ENCODE measurements at regions not wholly inside any gene's neighbourhood (a gene's known extent, or its start where the extent isn't known, plus 50 kb on each side); places are given as distances from the start of the nearest gene placed in this dataset.
"Not testable (repeated sequence)": the region's sequence is repeated elsewhere in the genome, so short reads cannot be mapped to it uniquely, and the experiment has no call there.

- H3K4me3 Mint-ChIP-seq (ENCODE audit: unreplicated experiment): no peak overlapping the region
- peaks cover 3% of the 10 kb centered on the region for H3K9me3 Mint-ChIP-seq (ENCODE audit: low read depth)
- peaks cover 6% of the 10 kb centered on the region for H3K4me1 Mint-ChIP-seq (ENCODE audit: low read depth)
- no peak for DNase-seq (ENCODE audit: low spot score)
- no peak overlapping the region for H3K27ac Mint-ChIP-seq (ENCODE audit: unreplicated experiment)
- H3K36me3 Mint-ChIP-seq (ENCODE audit: low read depth): no peaks in the 10 kb centered on the region
- H3K27me3 Mint-ChIP-seq (ENCODE audit: low read depth): peaks cover 7% of the 10 kb centered on the region
- TF ChIP-seq CTCF (IDR thresholded peaks at IDR 0.05): no peak
Measured at GRCh38 chr4:101699441-101700124, 90.9 kb upstream of the BANK1 start.

GRCh38 chr4:101697266-101697665 lies 93.3 kb upstream of the BANK1 start:
- Mint-ChIP-seq H3K27me3 (ENCODE audit: low read depth) (peaks cover 7% of the 10 kb centered on the region), H3K27ac (ENCODE audit: unreplicated experiment) (no peak overlapping the region)

GRCh38 chr4:101696276-101697010 lies 94.1 kb upstream of the BANK1 start:
- H3K27ac Mint-ChIP-seq (ENCODE audit: unreplicated experiment): no peak overlapping the region
- H3K9me3 Mint-ChIP-seq (ENCODE audit: low read depth): peaks cover 3% of the 10 kb centered on the region
- peaks cover 8% of the 10 kb centered on the region for H3K27me3 Mint-ChIP-seq (ENCODE audit: low read depth)
- H3K4me3 Mint-ChIP-seq (ENCODE audit: unreplicated experiment): no peak overlapping the region
- no peak for DNase-seq (ENCODE audit: low spot score)
- H3K36me3 Mint-ChIP-seq (ENCODE audit: low read depth): no peaks in the 10 kb centered on the region
- peaks cover 6% of the 10 kb centered on the region for H3K4me1 Mint-ChIP-seq (ENCODE audit: low read depth)
- TF ChIP-seq CTCF (IDR thresholded peaks at IDR 0.05): no peak

More at GRCh38 chr4:101697266-101697665, 93.3 kb upstream of the BANK1 start:
- DNase-seq (ENCODE audit: low spot score): no peak
- no peaks in the 10 kb centered on the region for H3K36me3 Mint-ChIP-seq (ENCODE audit: low read depth)
- TF ChIP-seq CTCF (IDR thresholded peaks at IDR 0.05): no peak
- H3K4me3 Mint-ChIP-seq (ENCODE audit: unreplicated experiment): no peak overlapping the region
- peaks cover 3% of the 10 kb centered on the region for H3K9me3 Mint-ChIP-seq (ENCODE audit: low read depth)
- peaks cover 6% of the 10 kb centered on the region for H3K4me1 Mint-ChIP-seq (ENCODE audit: low read depth)

- Mint-ChIP-seq H3K27ac (ENCODE audit: unreplicated experiment) (no peak overlapping the region), H3K9me3 (ENCODE audit: low read depth) (no peaks in the 10 kb centered on the region), H3K36me3 (ENCODE audit: low read depth) (no peaks in the 10 kb centered on the region), H3K4me3 (ENCODE audit: unreplicated experiment) (no peak overlapping the region), H3K27me3 (ENCODE audit: low read depth) (peaks cover 14% of the 10 kb centered on the region), H3K4me1 (ENCODE audit: low read depth) (peaks cover 6% of the 10 kb centered on the region)
- no peak for DNase-seq (ENCODE audit: low spot score)
- TF ChIP-seq CTCF (IDR thresholded peaks at IDR 0.05): no peak
Measured at GRCh38 chr4:101695176-101695575, 95.4 kb upstream of the BANK1 start.

- not testable (repeated sequence) for H3K4me1 Mint-ChIP-seq (ENCODE audit: low read depth); DNase-seq (ENCODE audit: low spot score); H3K27ac Mint-ChIP-seq (ENCODE audit: unreplicated experiment); H3K36me3 Mint-ChIP-seq (ENCODE audit: low read depth); H3K9me3 Mint-ChIP-seq (ENCODE audit: low read depth); H3K4me3 Mint-ChIP-seq (ENCODE audit: unreplicated experiment)
- H3K27me3 Mint-ChIP-seq (ENCODE audit: low read depth): peaks cover 12% of the 10 kb centered on the region
Measured at GRCh38 chr4:101694403-101694802, 96.1 kb upstream of the BANK1 start.
